OCI-LY1 (cell line): ENCODE measurements at regions not wholly inside any gene's neighbourhood (a gene's known extent, or its start where the extent isn't known, plus 50 kb on each side); places are given as distances from the start of the nearest gene placed in this dataset.

ENCODE experiments used
- H2AFZ ChIP-seq: fragments of 200-600 bp; sonication (generic), shearing (Covaris generic); 2 replicates; pipeline ENCODE4 v1.6.0; 2014; ENCODE audit warnings: antibody characterized with exemption, mild to moderate bottlenecking, low read length
- H3F3A ChIP-seq: fragments of 200-600 bp; sonication (generic), shearing (Covaris generic); 2 replicates; pipeline ENCODE4 v1.6.0; 2014; ENCODE audit warnings: mild to moderate bottlenecking, antibody characterized with exemption, low read length, moderate library complexity; ENCODE audit not compliant: insufficient read depth
- H3K27ac ChIP-seq: fragments of 200-600 bp; sonication (generic); 2 replicates; pipeline ENCODE4 v1.5.1; 2014; ENCODE audit warnings: low read length, mixed run types, mild to moderate bottlenecking, low read depth; ENCODE audit not compliant: poor library complexity, severe bottlenecking
- H3K27me3 ChIP-seq: fragments of 200-600 bp; sonication (generic); 2 replicates; pipeline ENCODE4 v1.6.0; 2014; ENCODE audit warnings: antibody characterized with exemption, mild to moderate bottlenecking, low read length, moderate library complexity; ENCODE audit not compliant: insufficient read depth
- H3K36me3 ChIP-seq: fragments of 200-600 bp; sonication (generic); 2 replicates; pipeline ENCODE4 v1.6.1; 2014; ENCODE audit warnings: mild to moderate bottlenecking, antibody characterized with exemption, low read length, moderate library complexity, mixed read lengths; ENCODE audit not compliant: insufficient read depth
- H3K4me1 ChIP-seq: fragments of 200-600 bp; sonication (generic); 2 replicates; pipeline ENCODE4 v1.5.1; 2014; ENCODE audit warnings: mild to moderate bottlenecking, low read length, moderate library complexity; ENCODE audit not compliant: insufficient read depth, severe bottlenecking
- H3K4me2 ChIP-seq: fragments of 200-600 bp; sonication (generic), shearing (Covaris generic); 2 replicates; pipeline ENCODE4 v1.6.1; 2014; ENCODE audit warnings: low read length
- H3K4me3 ChIP-seq: fragments of 200-600 bp; sonication (generic); 2 replicates; pipeline ENCODE4 v1.5.1; 2014; ENCODE audit warnings: low read length, low read depth, mild to moderate bottlenecking, mixed read lengths; ENCODE audit not compliant: poor library complexity, severe bottlenecking
- H3K79me2 ChIP-seq: fragments of 200-600 bp; shearing (Covaris generic); 2 replicates; pipeline ENCODE4 v1.6.1; 2016; ENCODE audit warnings: mixed run types, low read length, mixed read lengths; ENCODE audit not compliant: insufficient read depth
- H3K9ac ChIP-seq: fragments of 200-600 bp; sonication (generic), shearing (Covaris generic); 2 replicates; pipeline ENCODE4 v1.6.1; 2014; ENCODE audit warnings: mild to moderate bottlenecking, low read length, mixed read lengths
- H3K9me2 ChIP-seq: fragments of 200-600 bp; sonication (generic), shearing (Covaris generic); 2 replicates; pipeline ENCODE4 v1.6.1; 2014; ENCODE audit warnings: low read depth, mild to moderate bottlenecking, low read length, mixed read lengths
- H3K9me3 ChIP-seq: fragments of 200-600 bp; shearing (Covaris generic); 2 replicates; pipeline ENCODE4 v1.6.1; 2014; ENCODE audit warnings: low read length, mixed read lengths
- H4K20me1 ChIP-seq: fragments of 200-600 bp; sonication (generic), shearing (Covaris generic); 2 replicates; pipeline ENCODE4 v1.6.0; 2016; ENCODE audit warnings: mild to moderate bottlenecking, low read length; ENCODE audit not compliant: insufficient read depth
- EZH2 ChIP-seq: fragments of 200-600 bp; sonication (generic), shearing (Covaris generic); IDR thresholded peaks from 2 replicates; pipeline ENCODE4 v1.8.0; 2017; ENCODE audit warnings: borderline replicate concordance, mixed run types, mild to moderate bottlenecking, antibody characterized with exemption, low read length, moderate library complexity, mixed read lengths
- TF ChIP-seq, protein P1 (sequence below): fragments of 200-600 bp; sonication (generic), shearing (Covaris generic); IDR thresholded peaks from 2 replicates; pipeline ENCODE4 v1.5.1; 2017; ENCODE audit warnings: mild to moderate bottlenecking, antibody characterized with exemption, low read length, moderate library complexity, mixed read lengths

DNA sequence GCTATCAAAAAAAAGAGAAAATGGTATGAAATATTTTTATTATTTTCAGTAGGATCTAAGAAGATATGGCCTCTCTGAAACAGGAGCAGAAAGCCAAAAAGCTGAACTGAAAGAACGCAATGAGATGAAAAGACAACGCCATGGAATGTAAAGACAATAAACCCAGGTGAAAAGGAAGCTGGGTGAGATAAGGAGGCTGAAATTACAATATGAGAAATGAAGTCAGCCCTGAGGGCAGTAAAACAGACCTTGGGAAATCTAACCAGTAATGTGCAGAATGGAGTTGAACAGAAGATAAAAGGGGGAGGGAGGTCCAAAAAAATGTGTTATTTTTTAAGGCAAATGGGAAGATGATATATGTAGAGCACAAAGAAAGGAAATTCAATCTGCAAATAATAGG lies 265.3 kb downstream of the ENC1 start:
- no peaks in the 10 kb centered on the region for H3K27me3 ChIP-seq
- H3K79me2 ChIP-seq: no peaks in the 10 kb centered on the region
- no peaks in the 10 kb centered on the region for H3K36me3 ChIP-seq
- no peak overlapping the region for H2AFZ ChIP-seq
- H3K9me3 ChIP-seq: no peaks in the 10 kb centered on the region
- no peak overlapping the region for H3K27ac ChIP-seq
- TF ChIP-seq EZH2: no peak
- TF ChIP-seq, protein P1, sequence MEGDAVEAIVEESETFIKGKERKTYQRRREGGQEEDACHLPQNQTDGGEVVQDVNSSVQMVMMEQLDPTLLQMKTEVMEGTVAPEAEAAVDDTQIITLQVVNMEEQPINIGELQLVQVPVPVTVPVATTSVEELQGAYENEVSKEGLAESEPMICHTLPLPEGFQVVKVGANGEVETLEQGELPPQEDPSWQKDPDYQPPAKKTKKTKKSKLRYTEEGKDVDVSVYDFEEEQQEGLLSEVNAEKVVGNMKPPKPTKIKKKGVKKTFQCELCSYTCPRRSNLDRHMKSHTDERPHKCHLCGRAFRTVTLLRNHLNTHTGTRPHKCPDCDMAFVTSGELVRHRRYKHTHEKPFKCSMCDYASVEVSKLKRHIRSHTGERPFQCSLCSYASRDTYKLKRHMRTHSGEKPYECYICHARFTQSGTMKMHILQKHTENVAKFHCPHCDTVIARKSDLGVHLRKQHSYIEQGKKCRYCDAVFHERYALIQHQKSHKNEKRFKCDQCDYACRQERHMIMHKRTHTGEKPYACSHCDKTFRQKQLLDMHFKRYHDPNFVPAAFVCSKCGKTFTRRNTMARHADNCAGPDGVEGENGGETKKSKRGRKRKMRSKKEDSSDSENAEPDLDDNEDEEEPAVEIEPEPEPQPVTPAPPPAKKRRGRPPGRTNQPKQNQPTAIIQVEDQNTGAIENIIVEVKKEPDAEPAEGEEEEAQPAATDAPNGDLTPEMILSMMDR: no peak
- H3K4me2 ChIP-seq: no peak overlapping the region
- H3K9ac ChIP-seq: no peak overlapping the region
- H4K20me1 ChIP-seq: no peaks in the 10 kb centered on the region
- no peaks in the 10 kb centered on the region for H3F3A ChIP-seq
- no peak overlapping the region for H3K4me3 ChIP-seq
- H3K9me2 ChIP-seq: no peaks in the 10 kb centered on the region
- H3K4me1 ChIP-seq: no peaks in the 10 kb centered on the region

DNA sequence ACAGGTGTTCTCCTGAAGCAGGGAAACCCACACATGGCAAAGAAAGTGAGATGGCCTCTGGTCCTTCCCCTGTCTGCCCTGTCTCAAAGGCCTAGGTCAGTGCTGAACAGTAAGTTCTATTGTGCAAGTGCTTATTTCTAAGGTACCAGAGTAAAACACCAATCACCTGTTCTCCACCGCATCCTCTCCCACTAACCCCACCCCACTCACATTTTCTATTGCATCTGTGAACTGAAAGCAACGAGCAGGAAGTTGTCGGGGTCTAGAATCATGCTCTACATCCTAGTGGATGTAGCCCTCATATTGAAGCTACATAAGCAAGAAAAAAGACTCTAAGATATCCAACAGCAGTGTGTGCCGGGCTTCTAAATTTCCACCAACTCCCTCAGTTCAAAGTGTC lies 265.9 kb downstream of the ENC1 start:
- no peak overlapping the region for H3K4me3 ChIP-seq
- H3K36me3 ChIP-seq: no peaks in the 10 kb centered on the region
- H3K4me1 ChIP-seq: no peaks in the 10 kb centered on the region
- no peaks in the 10 kb centered on the region for H3K9me3 ChIP-seq
- no peak for TF ChIP-seq EZH2
- TF ChIP-seq, protein P1: no peak
- H3K79me2 ChIP-seq: no peaks in the 10 kb centered on the region
- H3K27me3 ChIP-seq: no peaks in the 10 kb centered on the region
- H4K20me1 ChIP-seq: no peaks in the 10 kb centered on the region
- H3F3A ChIP-seq: no peaks in the 10 kb centered on the region
- H3K27ac ChIP-seq: no peak overlapping the region
- H2AFZ ChIP-seq: no peak overlapping the region
- H3K9ac ChIP-seq: no peak overlapping the region
- no peak overlapping the region for H3K4me2 ChIP-seq
- no peaks in the 10 kb centered on the region for H3K9me2 ChIP-seq

DNA sequence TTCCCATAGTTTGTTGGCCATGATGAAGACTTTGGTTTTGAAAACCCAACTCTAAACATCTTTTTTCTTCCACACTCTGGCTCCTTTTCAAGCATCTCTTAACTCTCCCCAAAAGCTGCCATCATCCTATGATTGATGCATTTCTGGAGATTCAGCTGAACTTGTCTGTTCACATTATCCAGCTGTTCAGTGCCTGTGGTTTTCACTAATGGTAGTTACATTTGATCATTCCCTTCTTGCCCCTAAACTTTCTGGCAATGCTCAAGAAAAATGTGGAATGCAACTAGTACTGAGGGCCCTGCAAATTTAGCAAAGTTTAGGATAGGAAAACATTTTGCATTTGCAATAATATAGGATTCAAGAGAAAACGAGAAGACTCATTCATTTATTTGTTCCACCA lies 267.5 kb downstream of the ENC1 start:
- H3K36me3 ChIP-seq: no peaks in the 10 kb centered on the region
- no peak overlapping the region for H3K4me3 ChIP-seq
- TF ChIP-seq, protein P1: no peak
- TF ChIP-seq EZH2: no peak
- no peak overlapping the region for H3K9ac ChIP-seq
- H4K20me1 ChIP-seq: no peaks in the 10 kb centered on the region
- H3K79me2 ChIP-seq: no peaks in the 10 kb centered on the region
- H3K27ac ChIP-seq: no peak overlapping the region
- H3F3A ChIP-seq: no peaks in the 10 kb centered on the region
- no peak overlapping the region for H2AFZ ChIP-seq
- H3K4me1 ChIP-seq: no peaks in the 10 kb centered on the region
- H3K9me2 ChIP-seq: no peaks in the 10 kb centered on the region
- H3K4me2 ChIP-seq: no peak overlapping the region
- H3K27me3 ChIP-seq: no peaks in the 10 kb centered on the region
- H3K9me3 ChIP-seq: no peaks in the 10 kb centered on the region
